Adipocyte (in vitro differentiated cells): ENCODE measurements at regions not wholly inside any gene's neighbourhood (a gene's known extent, or its start where the extent isn't known, plus 50 kb on each side); places are given as distances from the start of the nearest gene placed in this dataset.

ENCODE experiments used
- DNase-seq: peaks from one replicate; pipeline ENCODE4 v3.0.0-alpha.2; 2015; ENCODE audit warnings: low read depth
- H3K27me3 ChIP-seq: replicated peaks from 2 replicates; pipeline ENCODE4 v1.7.0; 2013; ENCODE audit warnings: mild to moderate bottlenecking, low read length, moderate library complexity; ENCODE audit not compliant: control insufficient read depth, insufficient read depth
- H3K36me3 ChIP-seq: 2 replicates; pipeline ENCODE4 v1.7.0; 2013; ENCODE audit warnings: low read length, mild to moderate bottlenecking, moderate library complexity; ENCODE audit not compliant: control insufficient read depth, insufficient read depth, severe bottlenecking
- H3K4me1 ChIP-seq: 2 replicates; pipeline ENCODE4 v1.7.0; 2013; ENCODE audit warnings: mild to moderate bottlenecking, low read length, moderate library complexity; ENCODE audit not compliant: control insufficient read depth, insufficient read depth
- H3K4me3 ChIP-seq: 2 replicates; pipeline ENCODE4 v1.7.0; 2013; ENCODE audit warnings: mild to moderate bottlenecking, low read length, moderate library complexity
- H3K9ac ChIP-seq: 2 replicates; pipeline ENCODE4 v1.7.0; 2013; ENCODE audit warnings: mild to moderate bottlenecking, low read length, moderate library complexity
- H3K9me3 ChIP-seq: 2 replicates; pipeline ENCODE4 v1.7.0; 2013; ENCODE audit warnings: mild to moderate bottlenecking, low read length, moderate library complexity; ENCODE audit not compliant: control insufficient read depth

DNA sequence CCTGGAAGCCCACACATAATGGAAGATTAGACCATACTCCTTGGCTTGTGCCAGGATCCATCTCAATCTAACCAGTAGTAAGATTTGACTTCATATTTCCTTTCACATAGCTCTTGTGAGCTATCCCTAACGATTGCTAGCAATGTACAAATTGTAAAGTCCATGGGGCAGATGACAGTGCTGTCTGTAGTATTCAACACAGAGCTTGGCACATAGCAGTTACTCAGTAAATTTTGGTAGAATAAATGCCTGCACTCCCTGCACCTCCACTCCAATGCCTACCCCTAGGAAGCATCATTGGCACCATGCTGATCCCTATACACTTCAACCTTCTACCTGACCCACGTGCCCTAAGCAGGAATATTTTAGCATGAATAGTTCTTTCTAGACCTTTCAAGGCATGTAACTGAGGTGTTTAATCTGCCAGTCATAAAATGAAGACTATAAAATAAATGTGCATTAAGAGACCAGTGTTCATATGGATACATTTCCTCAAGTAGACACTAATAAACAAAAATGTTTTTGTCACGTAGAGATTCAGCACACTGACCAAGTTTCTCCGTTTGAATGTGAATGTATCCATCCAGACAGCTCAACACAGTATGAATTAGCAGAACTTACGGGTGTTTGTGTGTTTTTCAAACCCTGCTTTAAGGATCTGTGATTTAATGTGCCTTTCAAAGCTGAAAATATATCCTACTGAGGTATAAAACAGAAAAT is 98.8 kb downstream of the BMP4 start:
- Histone ChIP-seq H3K4me1 (no peaks in the 10 kb centered on the region), H3K9ac (no peak overlapping the region), H3K36me3 (no peaks in the 10 kb centered on the region), H3K27me3 (peaks cover 3% of the 10 kb centered on the region), H3K4me3 (no peak overlapping the region), H3K9me3 (no peaks in the 10 kb centered on the region)
- no peak for DNase-seq

DNA sequence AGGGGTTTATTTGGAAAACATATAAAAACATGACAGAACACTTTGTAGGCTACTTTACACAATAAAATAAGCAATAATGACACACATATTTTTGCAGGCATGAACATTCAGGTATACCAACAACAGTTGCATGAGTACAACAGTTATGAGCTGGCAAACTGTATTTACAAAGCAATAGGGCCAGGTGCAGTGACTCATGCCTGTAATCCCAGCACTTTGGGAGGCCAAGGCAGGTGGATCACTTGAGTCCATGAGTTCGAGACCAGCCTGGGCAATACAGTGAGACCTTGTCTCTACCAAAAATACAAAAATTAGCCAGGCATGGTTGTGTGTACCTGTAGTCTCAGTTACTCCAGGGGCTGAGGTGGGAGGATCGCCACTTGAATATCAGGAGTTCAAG is 101.1 kb downstream of the BMP4 start:
- H3K4me1 ChIP-seq = peaks cover 7% of the 10 kb centered on the region
- no peaks in the 10 kb centered on the region for H3K36me3 ChIP-seq
- DNase-seq = no peak
- no peaks in the 10 kb centered on the region for H3K9me3 ChIP-seq
- peaks cover 3% of the 10 kb centered on the region for H3K27me3 ChIP-seq
- no peak overlapping the region for H3K9ac ChIP-seq
- H3K4me3 ChIP-seq = no peak overlapping the region

DNA sequence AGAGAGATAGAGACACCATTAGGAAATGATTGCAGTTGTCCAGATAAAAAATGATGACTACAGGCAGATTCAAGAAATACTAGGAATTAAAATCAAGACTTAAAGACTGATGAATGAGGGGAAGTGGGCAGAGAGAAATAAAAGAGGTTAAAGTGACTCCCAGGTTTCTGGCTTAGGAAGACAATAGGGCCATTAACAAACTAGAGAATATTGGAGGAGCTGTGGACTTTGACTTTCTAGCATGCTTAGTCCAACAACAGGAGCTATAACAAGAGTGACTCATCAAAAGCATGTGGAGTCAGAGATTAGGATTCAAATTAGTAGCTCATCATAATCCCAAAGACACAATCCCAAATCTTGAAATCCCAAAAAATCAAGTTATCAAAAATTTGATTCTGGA is 101.5 kb downstream of the BMP4 start:
- no peaks in the 10 kb centered on the region for H3K9me3 ChIP-seq
- H3K9ac ChIP-seq = no peak overlapping the region
- DNase-seq = no peak
- H3K4me3 ChIP-seq = no peak overlapping the region
- H3K4me1 ChIP-seq = peaks cover 9% of the 10 kb centered on the region
- no peaks in the 10 kb centered on the region for H3K36me3 ChIP-seq
- peaks cover 3% of the 10 kb centered on the region for H3K27me3 ChIP-seq

DNA sequence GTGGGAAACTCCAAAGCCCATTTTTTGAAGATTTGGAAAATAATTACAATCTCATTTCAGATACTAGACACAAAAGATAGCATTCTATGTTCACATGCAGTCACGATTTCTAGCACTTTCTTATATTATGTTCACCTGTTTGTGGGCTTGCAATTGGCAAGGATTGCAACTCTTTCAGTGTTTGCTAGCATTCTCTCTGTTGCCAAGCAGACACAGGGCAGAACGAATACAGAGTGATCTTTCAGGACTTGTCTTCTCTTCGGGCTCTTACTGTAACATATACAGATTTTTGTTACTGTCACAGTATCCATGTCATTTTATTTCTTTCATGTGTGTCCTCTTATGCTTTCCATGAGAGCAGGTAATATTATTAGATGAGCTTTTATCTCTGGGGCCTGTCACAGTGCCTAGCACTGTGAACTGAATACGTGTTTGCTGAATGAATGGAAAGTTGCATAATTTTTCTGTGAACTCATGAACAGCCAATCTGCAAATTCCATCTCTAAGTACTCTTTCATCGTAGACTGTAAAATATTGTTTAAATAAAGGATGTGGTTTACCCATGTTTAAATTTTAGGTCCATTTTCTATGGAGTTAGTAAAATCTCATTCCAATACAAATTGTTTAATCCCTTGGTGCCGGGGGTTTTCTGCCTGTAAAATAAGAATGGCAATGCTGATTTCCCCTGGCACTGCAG is 105.1 kb downstream of the BMP4 start:
- no peaks in the 10 kb centered on the region for H3K27me3 ChIP-seq
- H3K4me3 ChIP-seq = no peak overlapping the region
- no peaks in the 10 kb centered on the region for H3K36me3 ChIP-seq
- no peak overlapping the region for H3K9ac ChIP-seq
- H3K9me3 ChIP-seq = no peaks in the 10 kb centered on the region
- DNase-seq = peak; percentile 63
- peaks cover 9% of the 10 kb centered on the region for H3K4me1 ChIP-seq

DNA sequence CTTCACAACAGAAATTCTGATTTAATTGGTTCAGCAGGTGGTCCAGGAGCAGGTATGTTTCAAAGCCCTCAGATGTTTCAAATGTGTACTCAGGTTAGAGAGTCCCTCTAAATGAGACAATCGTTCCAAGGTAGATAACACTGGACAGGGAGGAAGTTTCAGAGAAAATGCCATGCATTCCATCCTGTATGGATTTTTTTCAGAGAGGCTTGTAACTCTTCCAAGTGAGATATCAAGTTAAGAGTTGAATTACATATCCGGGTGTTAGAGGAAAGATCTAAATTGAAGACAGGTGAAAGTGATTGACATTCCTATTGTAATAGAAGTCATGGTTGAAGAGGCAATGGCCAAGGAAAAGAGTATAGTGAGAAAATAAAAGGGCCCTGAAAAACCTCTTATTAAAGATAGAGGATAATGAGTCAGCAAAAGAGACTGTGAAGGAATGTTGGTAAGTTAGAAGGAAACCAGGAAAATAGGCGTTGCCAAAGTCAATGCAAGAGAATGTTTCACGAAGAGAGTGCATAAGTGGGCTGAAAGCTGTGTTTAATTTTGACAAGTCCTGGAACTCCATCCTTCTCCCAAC is 105.8 kb downstream of the BMP4 start:
- H3K9me3 ChIP-seq = no peaks in the 10 kb centered on the region
- DNase-seq = peak; percentile 64
- H3K4me1 ChIP-seq = peaks cover 9% of the 10 kb centered on the region

GRCh38 chr14:53849549-53849948 is 107.1 kb downstream of the BMP4 start:
- no peak for DNase-seq
- Histone ChIP-seq H3K36me3 (no peaks in the 10 kb centered on the region), H3K4me1 (peaks cover 9% of the 10 kb centered on the region), H3K27me3 (no peaks in the 10 kb centered on the region), H3K9ac (no peak overlapping the region), H3K9me3 (no peaks in the 10 kb centered on the region), H3K4me3 (no peak overlapping the region)

More for the DNA sequence above, 105.8 kb downstream of the BMP4 start:
- no peak overlapping the region for H3K9ac ChIP-seq
- no peaks in the 10 kb centered on the region for H3K36me3 ChIP-seq
- no peak overlapping the region for H3K4me3 ChIP-seq
- no peaks in the 10 kb centered on the region for H3K27me3 ChIP-seq

- DNase-seq = no peak
- no peak overlapping the region for H3K4me3 ChIP-seq
- H3K27me3 ChIP-seq = no peaks in the 10 kb centered on the region
- no peaks in the 10 kb centered on the region for H3K36me3 ChIP-seq
- peaks cover 9% of the 10 kb centered on the region for H3K4me1 ChIP-seq
- no peaks in the 10 kb centered on the region for H3K9me3 ChIP-seq
- H3K9ac ChIP-seq = no peak overlapping the region
Measured at GRCh38 chr14:53848854-53849253, 107.8 kb downstream of the BMP4 start.

GRCh38 chr14:53847881-53848280 is 108.7 kb downstream of the BMP4 start:
- H3K36me3 ChIP-seq = no peaks in the 10 kb centered on the region
- H3K4me1 ChIP-seq = peaks cover 9% of the 10 kb centered on the region
- no peak for DNase-seq
- no peaks in the 10 kb centered on the region for H3K27me3 ChIP-seq
- H3K9me3 ChIP-seq = no peaks in the 10 kb centered on the region
- H3K4me3 ChIP-seq = no peak overlapping the region
- H3K9ac ChIP-seq = no peak overlapping the region

GRCh38 chr14:53847057-53847456 is 109.6 kb downstream of the BMP4 start:
- Histone ChIP-seq H3K9me3 (no peaks in the 10 kb centered on the region), H3K9ac (no peak overlapping the region)

DNA sequence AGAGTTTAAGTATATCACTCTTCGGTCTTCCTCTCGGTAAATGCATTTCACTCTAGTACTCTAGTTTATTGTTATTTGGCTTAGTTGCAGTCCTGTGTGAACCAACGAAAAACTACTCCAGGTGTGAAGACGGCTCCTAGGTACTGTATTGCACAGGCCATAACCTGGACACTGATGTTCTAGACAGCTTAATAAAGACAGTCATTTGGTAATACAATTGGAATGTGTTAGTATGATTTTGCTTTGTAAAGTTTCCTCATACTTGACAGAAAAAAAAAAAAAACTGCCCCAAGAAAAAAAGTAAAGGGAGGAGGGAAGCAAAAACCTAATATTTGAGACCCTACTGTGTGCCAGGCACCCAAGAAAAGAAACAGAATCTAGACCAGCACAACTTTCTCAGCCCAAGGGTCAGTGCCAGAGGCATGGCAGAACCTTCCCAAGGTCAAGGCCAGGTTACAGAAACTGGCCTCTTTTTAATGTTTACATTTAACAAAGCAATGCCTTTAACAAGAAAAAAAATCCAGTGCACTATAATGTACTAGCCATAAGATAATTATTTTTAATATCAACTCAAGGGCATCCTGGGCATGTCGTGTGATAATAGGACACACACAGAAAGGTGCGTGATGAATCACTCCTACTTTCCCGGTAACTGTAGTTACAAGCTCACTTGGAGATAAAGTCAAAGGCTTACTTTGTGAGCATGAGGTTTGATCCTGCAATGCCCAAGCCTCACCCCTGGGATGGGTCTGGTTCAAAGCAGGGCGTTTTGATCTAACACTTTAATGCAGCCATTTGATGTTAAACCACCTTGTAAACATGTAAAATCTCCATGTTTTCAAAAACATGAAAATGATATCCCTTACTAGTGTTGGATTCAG is 110.6 kb downstream of the BMP4 start:
- no peaks in the 10 kb centered on the region for H3K9me3 ChIP-seq
- no peak overlapping the region for H3K4me3 ChIP-seq
- H3K27me3 ChIP-seq = no peaks in the 10 kb centered on the region
- no peak for DNase-seq
- no peaks in the 10 kb centered on the region for H3K36me3 ChIP-seq
- H3K9ac ChIP-seq = no peak overlapping the region
- peaks cover 6% of the 10 kb centered on the region for H3K4me1 ChIP-seq

More at GRCh38 chr14:53847057-53847456, 109.6 kb downstream of the BMP4 start:
- peaks cover 9% of the 10 kb centered on the region for H3K4me1 ChIP-seq
- no peak for DNase-seq
- no peak overlapping the region for H3K4me3 ChIP-seq
- no peaks in the 10 kb centered on the region for H3K36me3 ChIP-seq
- no peaks in the 10 kb centered on the region for H3K27me3 ChIP-seq

DNA sequence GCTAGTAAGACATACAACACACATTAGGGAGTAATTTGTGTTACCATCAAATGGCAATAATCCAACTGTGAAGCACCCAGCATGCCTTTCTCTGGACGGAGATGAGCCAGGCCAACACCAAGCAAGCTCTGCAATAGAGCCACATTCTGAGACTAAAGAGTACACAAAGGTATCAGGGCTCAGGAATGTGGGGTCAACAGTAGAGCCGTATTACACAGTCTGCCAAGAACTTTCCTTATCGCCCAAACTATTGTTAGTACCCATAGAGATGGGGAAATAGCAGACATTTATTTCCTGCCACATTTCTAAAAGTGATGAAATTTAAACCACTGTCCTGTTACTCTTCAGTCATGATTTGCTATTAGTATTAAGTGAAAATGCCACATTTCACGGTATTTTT is 113.7 kb downstream of the BMP4 start:
- Histone ChIP-seq H3K4me3 (no peak overlapping the region), H3K9me3 (peaks cover 2% of the 10 kb centered on the region), H3K27me3 (no peaks in the 10 kb centered on the region), H3K9ac (no peak overlapping the region), H3K36me3 (no peaks in the 10 kb centered on the region), H3K4me1 (no peaks in the 10 kb centered on the region)
- no peak for DNase-seq
